ENCODE measurements at regions not wholly inside any gene's neighbourhood (a gene's known extent, or its start where the extent isn't known, plus 50 kb on each side); places are given as distances from the start of the nearest gene placed in this dataset.

- no peak for FAIRE-seq
- no peak for DNase-seq (ENCODE audit: insufficient read length)
- TF ChIP-seq TAF1 (IDR thresholded peaks at IDR 0.05; ENCODE audit: borderline replicate concordance, low read depth, low read length): no peak
- no peak for TF ChIP-seq POLR2A (IDR thresholded peaks at IDR 0.05; ENCODE audit: low read depth, low read length)
- no peak for TF ChIP-seq POLR2AphosphoS5 (IDR thresholded peaks at IDR 0.05; ENCODE audit: low read depth, low read length)
Observed at GRCh38 chr4:123977641-123978081, 581.1 kb downstream of the SPRY1 start.

- no peak for FAIRE-seq
- DNase-seq (ENCODE audit: insufficient read length): no peak
- no peak for TF ChIP-seq POLR2A (IDR thresholded peaks at IDR 0.05; ENCODE audit: low read depth, low read length)
- TF ChIP-seq POLR2AphosphoS5 (IDR thresholded peaks at IDR 0.05; ENCODE audit: low read depth, low read length): no peak
- TF ChIP-seq TAF1 (IDR thresholded peaks at IDR 0.05; ENCODE audit: borderline replicate concordance, low read depth, low read length): no peak
Observed at GRCh38 chr4:123978637-123979036, 582.0 kb downstream of the SPRY1 start.

GRCh38 chr4:123980736-123981300, 584.2 kb downstream of the SPRY1 start:
- TF ChIP-seq POLR2A (IDR thresholded peaks at IDR 0.05; ENCODE audit: low read depth, low read length) (no peak), POLR2AphosphoS5 (IDR thresholded peaks at IDR 0.05; ENCODE audit: low read depth, low read length) (no peak), TAF1 (IDR thresholded peaks at IDR 0.05; ENCODE audit: borderline replicate concordance, low read depth, low read length) (no peak)
- FAIRE-seq: no peak

GRCh38 chr4:123984886-123985285, 588.3 kb downstream of the SPRY1 start:
- no peak for TF ChIP-seq POLR2A (IDR thresholded peaks at IDR 0.05; ENCODE audit: low read depth, low read length)
- TF ChIP-seq POLR2AphosphoS5 (IDR thresholded peaks at IDR 0.05; ENCODE audit: low read depth, low read length): no peak
- no peak for TF ChIP-seq TAF1 (IDR thresholded peaks at IDR 0.05; ENCODE audit: borderline replicate concordance, low read depth, low read length)
- no peak for DNase-seq (ENCODE audit: insufficient read length)
- FAIRE-seq: no peak

More at GRCh38 chr4:123980736-123981300, 584.2 kb downstream of the SPRY1 start:
- DNase-seq (ENCODE audit: insufficient read length): no peak

GRCh38 chr4:123986268-123986798, 589.7 kb downstream of the SPRY1 start:
- FAIRE-seq (no peak), DNase-seq (ENCODE audit: insufficient read length) (no peak)
- no peak for TF ChIP-seq TAF1 (IDR thresholded peaks at IDR 0.05; ENCODE audit: borderline replicate concordance, low read depth, low read length)
- no peak for TF ChIP-seq POLR2AphosphoS5 (IDR thresholded peaks at IDR 0.05; ENCODE audit: low read depth, low read length)
- no peak for TF ChIP-seq POLR2A (IDR thresholded peaks at IDR 0.05; ENCODE audit: low read depth, low read length)

- FAIRE-seq (no peak), DNase-seq (ENCODE audit: insufficient read length) (no peak)
- no peak for TF ChIP-seq TAF1 (IDR thresholded peaks at IDR 0.05; ENCODE audit: borderline replicate concordance, low read depth, low read length)
- no peak for TF ChIP-seq POLR2AphosphoS5 (IDR thresholded peaks at IDR 0.05; ENCODE audit: low read depth, low read length)
- TF ChIP-seq POLR2A (IDR thresholded peaks at IDR 0.05; ENCODE audit: low read depth, low read length): no peak
Observed at GRCh38 chr4:123987408-123987807, 590.8 kb downstream of the SPRY1 start.

GRCh38 chr4:123990310-123990870, 593.8 kb downstream of the SPRY1 start:
- no peak for TF ChIP-seq POLR2AphosphoS5 (IDR thresholded peaks at IDR 0.05; ENCODE audit: low read depth, low read length)
- no peak for TF ChIP-seq POLR2A (IDR thresholded peaks at IDR 0.05; ENCODE audit: low read depth, low read length)
- TF ChIP-seq TAF1 (IDR thresholded peaks at IDR 0.05; ENCODE audit: borderline replicate concordance, low read depth, low read length): no peak
- FAIRE-seq: no peak
- DNase-seq (ENCODE audit: insufficient read length): no peak

- FAIRE-seq (no peak), DNase-seq (ENCODE audit: insufficient read length) (no peak)
- TF ChIP-seq TAF1 (IDR thresholded peaks at IDR 0.05; ENCODE audit: borderline replicate concordance, low read depth, low read length): no peak
- TF ChIP-seq POLR2A (IDR thresholded peaks at IDR 0.05; ENCODE audit: low read depth, low read length): no peak
- TF ChIP-seq POLR2AphosphoS5 (IDR thresholded peaks at IDR 0.05; ENCODE audit: low read depth, low read length): no peak
Observed at GRCh38 chr4:123994917-123995316, 598.3 kb downstream of the SPRY1 start.

GRCh38 chr4:123995936-123996335, 599.3 kb downstream of the SPRY1 start:
- no peak for TF ChIP-seq POLR2AphosphoS5 (IDR thresholded peaks at IDR 0.05; ENCODE audit: low read depth, low read length)
- TF ChIP-seq TAF1 (IDR thresholded peaks at IDR 0.05; ENCODE audit: borderline replicate concordance, low read depth, low read length): no peak
- TF ChIP-seq POLR2A (IDR thresholded peaks at IDR 0.05; ENCODE audit: low read depth, low read length): no peak
- no peak for DNase-seq (ENCODE audit: insufficient read length)
- no peak for FAIRE-seq

- DNase-seq (ENCODE audit: insufficient read length) (no peak), FAIRE-seq (no peak)
- TF ChIP-seq POLR2A (IDR thresholded peaks at IDR 0.05; ENCODE audit: low read depth, low read length): no peak
- TF ChIP-seq TAF1 (IDR thresholded peaks at IDR 0.05; ENCODE audit: borderline replicate concordance, low read depth, low read length): no peak
- no peak for TF ChIP-seq POLR2AphosphoS5 (IDR thresholded peaks at IDR 0.05; ENCODE audit: low read depth, low read length)
Observed at GRCh38 chr4:123996718-123997510, 600.3 kb downstream of the SPRY1 start.

GRCh38 chr4:123997776-123998449, 601.3 kb downstream of the SPRY1 start:
- DNase-seq (ENCODE audit: insufficient read length): no peak
- FAIRE-seq: no peak
- TF ChIP-seq POLR2A (IDR thresholded peaks at IDR 0.05; ENCODE audit: low read depth, low read length) (no peak), POLR2AphosphoS5 (IDR thresholded peaks at IDR 0.05; ENCODE audit: low read depth, low read length) (no peak), TAF1 (IDR thresholded peaks at IDR 0.05; ENCODE audit: borderline replicate concordance, low read depth, low read length) (no peak)

Data from GM12892 (cell line).